ENCODE measurements at regions not wholly inside any gene's neighbourhood (a gene's known extent, or its start where the extent isn't known, plus 50 kb on each side); places are given as distances from the start of the nearest gene placed in this dataset.

DNA sequence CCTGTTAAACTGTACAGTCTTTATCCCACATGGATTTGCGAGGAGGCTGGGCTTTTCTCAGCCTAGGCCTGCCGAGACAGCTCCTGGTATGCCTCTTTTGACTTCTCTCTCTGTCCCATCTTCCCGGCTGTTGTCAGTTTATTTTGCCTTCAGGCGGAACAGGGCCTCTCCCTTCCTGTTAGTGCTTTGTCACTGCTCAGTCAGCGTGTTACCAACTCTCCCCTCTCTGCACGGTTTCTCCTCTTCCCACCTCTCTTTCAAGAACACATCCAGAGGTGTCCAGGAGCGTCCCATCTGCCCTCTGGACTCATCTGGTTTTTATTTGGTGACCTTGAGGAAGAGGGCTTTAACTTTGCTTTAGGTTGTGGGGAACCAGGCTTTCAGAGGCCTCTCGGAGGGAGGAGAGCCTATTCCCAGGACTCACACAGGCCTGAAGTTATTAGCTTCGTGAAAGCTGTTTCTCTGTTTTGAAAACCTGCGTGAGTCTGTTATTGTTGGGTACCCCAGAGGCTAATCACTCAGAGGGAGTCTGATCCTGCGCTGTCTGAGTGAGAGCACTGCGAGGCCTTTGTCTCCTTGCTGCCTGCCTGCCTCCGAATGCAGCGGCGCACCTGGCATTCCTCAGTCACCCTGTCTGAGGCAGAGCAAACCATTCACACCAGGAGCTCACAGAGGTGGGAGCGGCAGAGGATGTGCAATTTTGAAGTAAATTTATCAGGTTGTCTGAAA, 234.4 kb upstream of the MPDZ start:
- TF ChIP-seq CBX2 (IDR thresholded peaks at IDR 0.05; ENCODE audit: borderline replicate concordance, low read depth) (no peak), EP300 (IDR thresholded peaks at IDR 0.05) (no peak), RAD21 (conservative IDR thresholded peaks at IDR 0.05 in 1 of 2, IDR thresholded peaks at IDR 0.05 in 1 of 2) (no peak), RNF2 (IDR thresholded peaks at IDR 0.05; ENCODE audit: borderline replicate concordance, low read depth) (no peak), CTCF (IDR thresholded peaks at IDR 0.05) (no peak), REST (IDR thresholded peaks at IDR 0.05) (no peak), SMC3 (IDR thresholded peaks at IDR 0.05) (no peak), CHD2 (IDR thresholded peaks at IDR 0.05; ENCODE audit: low read length, partially characterized antibody) (no peak), SREBF2 (IDR thresholded peaks at IDR 0.05) (no peak)
- TF ChIP-seq, protein P1, sequence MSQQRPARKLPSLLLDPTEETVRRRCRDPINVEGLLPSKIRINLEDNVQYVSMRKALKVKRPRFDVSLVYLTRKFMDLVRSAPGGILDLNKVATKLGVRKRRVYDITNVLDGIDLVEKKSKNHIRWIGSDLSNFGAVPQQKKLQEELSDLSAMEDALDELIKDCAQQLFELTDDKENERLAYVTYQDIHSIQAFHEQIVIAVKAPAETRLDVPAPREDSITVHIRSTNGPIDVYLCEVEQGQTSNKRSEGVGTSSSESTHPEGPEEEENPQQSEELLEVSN (IDR thresholded peaks at IDR 0.05; ENCODE audit: borderline replicate concordance, low read depth): no peak

Data from A549 (cell line).